Panc1 (cell line): ENCODE measurements at regions not wholly inside any gene's neighbourhood (a gene's known extent, or its start where the extent isn't known, plus 50 kb on each side); places are given as distances from the start of the nearest gene placed in this dataset.

ENCODE experiments used
- ATAC-seq: fragments of 200-7000 bp; cut with Tn5 transposase; 2 replicates; pipeline ENCODE4 v1.9.1; 2020; ENCODE audit warnings: mild to moderate bottlenecking, moderate library complexity
- BruUV-seq: library from RNA; stranded (reverse); fragments of 400-500 nt; replicated peaks from 2 replicates; lab custom pipeline; 2021; lab: Mats Ljungman, UMichigan
- CTCF ChIA-PET: fragments of 300-600 bp; sonication (Branson Sonifier 250); formaldehyde crosslinking; loops from one replicate; lab custom pipeline; 2022; ENCODE audit warnings: antibody characterized with exemption; lab: Charles Lee
- POLR2A ChIA-PET: fragments of 300-600 bp; sonication (Branson Sonifier 250); formaldehyde crosslinking; loops from one replicate; lab custom pipeline; 2022; ENCODE audit warnings: antibody characterized with exemption; lab: Charles Lee
- DNase-seq: peaks from one replicate; pipeline ENCODE4 v3.0.0-alpha.2; 2010; ENCODE audit warnings: low read depth, low spot score
- H3K27ac ChIP-seq: 2 replicates; pipeline ENCODE4 v1.5.1; 2011; ENCODE audit warnings: mild to moderate bottlenecking, low read length, inconsistent platforms
- H3K27me3 ChIP-seq: fragments of 200-500 bp; sonication (Bioruptor generic); 2 replicates; pipeline ENCODE4 v1.6.0; 2014; ENCODE audit warnings: low read length, inconsistent platforms; ENCODE audit not compliant: control insufficient read depth, insufficient read depth
- H3K36me3 ChIP-seq: fragments of 200-500 bp; sonication (Bioruptor generic); 2 replicates; pipeline ENCODE4 v1.5.1; 2014; ENCODE audit warnings: inconsistent platforms, mild to moderate bottlenecking, low read length, moderate library complexity; ENCODE audit not compliant: control insufficient read depth, insufficient read depth
- H3K4me1 ChIP-seq: 2 replicates; pipeline ENCODE4 v1.5.1; 2011; ENCODE audit warnings: inconsistent platforms, mild to moderate bottlenecking, low read length, moderate library complexity; ENCODE audit not compliant: control insufficient read depth, insufficient read depth
- H3K4me3 ChIP-seq, 2 experiments: 2 replicates each; pipeline ENCODE4 v1.5.1; 2011 to 2012; ENCODE audit warnings: low read depth in 2 of 2, low read length in 2 of 2, mild to moderate bottlenecking in 2 of 2, inconsistent platforms in 1 of 2, moderate library complexity in 1 of 2
- H3K9me3 ChIP-seq: fragments of 200-500 bp; sonication (Bioruptor generic); 2 replicates; pipeline ENCODE4 v1.5.1; 2014; ENCODE audit warnings: low read depth, mild to moderate bottlenecking, inconsistent platforms, low read length, moderate library complexity; ENCODE audit not compliant: control insufficient read depth, insufficient read depth
- POLR2AphosphoS5 ChIP-seq: IDR thresholded peaks from 2 replicates; pipeline ENCODE4 v1.6.1; 2012; ENCODE audit warnings: mild to moderate bottlenecking, low read depth, low read length, moderate library complexity
- SIN3A ChIP-seq: IDR thresholded peaks from 2 replicates; pipeline ENCODE4 v1.6.1; 2012; ENCODE audit warnings: low read depth, mild to moderate bottlenecking, low read length, moderate library complexity, borderline replicate concordance; ENCODE audit not compliant: insufficient read depth
- TCF7L2 ChIP-seq: IDR thresholded peaks from 2 replicates; pipeline ENCODE4 v1.6.1; 2011; ENCODE audit warnings: mild to moderate bottlenecking, low read depth, low read length, inconsistent platforms
- in situ Hi-C: cut with HindIII; loops from 2 replicates; pipeline ENCODE4 v1.10.0; 2016; ENCODE audit warnings: low sequenced_read_pairs, low pct_unique_long_range_greater_than_20kb
- intact Hi-C: fragments of 100-400 bp; cut with micrococcal nuclease; formaldehyde crosslinking; loops from one replicate; pipeline ENCODE4 v1.10.0; 2022; ENCODE audit not compliant: unreplicated experiment
- TF ChIP-seq, protein P1 (sequence below), 2 experiments: IDR thresholded peaks; 2 replicates each; pipeline ENCODE4 v1.6.1; 2011 to 2012; ENCODE audit warnings: low read depth in 2 of 2, control low read depth in 1 of 2, low read length in 1 of 2, mild to moderate bottlenecking in 1 of 2, moderate library complexity in 1 of 2; ENCODE audit not compliant: insufficient read depth in 1 of 2
- TF ChIP-seq, protein P2 (sequence below): fragments of 450-650 bp; IDR thresholded peaks from 2 replicates; pipeline ENCODE4 v1.5.1; 2017; ENCODE audit warnings: mild to moderate bottlenecking

DNA sequence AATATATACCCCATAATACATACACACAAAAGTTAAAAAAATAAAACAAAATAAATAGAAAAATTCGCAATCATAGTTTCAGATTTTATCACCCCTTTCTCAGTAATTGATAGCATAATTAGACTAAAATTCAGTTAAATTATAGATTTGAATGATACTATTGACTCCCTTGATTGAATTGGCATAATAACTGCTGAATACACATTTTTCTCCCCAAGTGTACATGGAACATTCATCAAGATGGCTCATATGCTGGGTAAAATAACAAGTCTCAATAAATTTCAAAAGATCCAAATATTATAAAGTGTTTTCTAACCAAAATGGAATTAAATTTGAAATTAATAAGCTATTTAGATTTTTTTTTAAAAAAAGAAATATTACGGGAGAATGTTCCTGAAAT lies 616.1 kb downstream of the MAFB start:
- POLR2A ChIA-PET = no interaction called here
- H3K27me3 ChIP-seq = no peaks in the 10 kb centered on the region
- no peaks in the 10 kb centered on the region for H3K36me3 ChIP-seq
- no TSS peak for BruUV-seq
- no peaks in the 10 kb centered on the region for H3K9me3 ChIP-seq
- H3K27ac ChIP-seq = no peak overlapping the region
- no peak for ATAC-seq
- no peaks in the 10 kb centered on the region for H3K4me1 ChIP-seq
- CTCF ChIA-PET = no interaction called here
- in situ Hi-C loops = no loop called here
- intact Hi-C loops = no loop called here
- H3K4me3 ChIP-seq = no peak overlapping the region
- TF ChIP-seq, protein P1, sequence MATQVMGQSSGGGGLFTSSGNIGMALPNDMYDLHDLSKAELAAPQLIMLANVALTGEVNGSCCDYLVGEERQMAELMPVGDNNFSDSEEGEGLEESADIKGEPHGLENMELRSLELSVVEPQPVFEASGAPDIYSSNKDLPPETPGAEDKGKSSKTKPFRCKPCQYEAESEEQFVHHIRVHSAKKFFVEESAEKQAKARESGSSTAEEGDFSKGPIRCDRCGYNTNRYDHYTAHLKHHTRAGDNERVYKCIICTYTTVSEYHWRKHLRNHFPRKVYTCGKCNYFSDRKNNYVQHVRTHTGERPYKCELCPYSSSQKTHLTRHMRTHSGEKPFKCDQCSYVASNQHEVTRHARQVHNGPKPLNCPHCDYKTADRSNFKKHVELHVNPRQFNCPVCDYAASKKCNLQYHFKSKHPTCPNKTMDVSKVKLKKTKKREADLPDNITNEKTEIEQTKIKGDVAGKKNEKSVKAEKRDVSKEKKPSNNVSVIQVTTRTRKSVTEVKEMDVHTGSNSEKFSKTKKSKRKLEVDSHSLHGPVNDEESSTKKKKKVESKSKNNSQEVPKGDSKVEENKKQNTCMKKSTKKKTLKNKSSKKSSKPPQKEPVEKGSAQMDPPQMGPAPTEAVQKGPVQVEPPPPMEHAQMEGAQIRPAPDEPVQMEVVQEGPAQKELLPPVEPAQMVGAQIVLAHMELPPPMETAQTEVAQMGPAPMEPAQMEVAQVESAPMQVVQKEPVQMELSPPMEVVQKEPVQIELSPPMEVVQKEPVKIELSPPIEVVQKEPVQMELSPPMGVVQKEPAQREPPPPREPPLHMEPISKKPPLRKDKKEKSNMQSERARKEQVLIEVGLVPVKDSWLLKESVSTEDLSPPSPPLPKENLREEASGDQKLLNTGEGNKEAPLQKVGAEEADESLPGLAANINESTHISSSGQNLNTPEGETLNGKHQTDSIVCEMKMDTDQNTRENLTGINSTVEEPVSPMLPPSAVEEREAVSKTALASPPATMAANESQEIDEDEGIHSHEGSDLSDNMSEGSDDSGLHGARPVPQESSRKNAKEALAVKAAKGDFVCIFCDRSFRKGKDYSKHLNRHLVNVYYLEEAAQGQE (IDR thresholded peaks at IDR 0.05; ENCODE audit: insufficient read depth in 1 of 2, low read depth in 2 of 2, low read length in 1 of 2) = no peak
- TF ChIP-seq TCF7L2 = no peak
- TF ChIP-seq, protein P2, sequence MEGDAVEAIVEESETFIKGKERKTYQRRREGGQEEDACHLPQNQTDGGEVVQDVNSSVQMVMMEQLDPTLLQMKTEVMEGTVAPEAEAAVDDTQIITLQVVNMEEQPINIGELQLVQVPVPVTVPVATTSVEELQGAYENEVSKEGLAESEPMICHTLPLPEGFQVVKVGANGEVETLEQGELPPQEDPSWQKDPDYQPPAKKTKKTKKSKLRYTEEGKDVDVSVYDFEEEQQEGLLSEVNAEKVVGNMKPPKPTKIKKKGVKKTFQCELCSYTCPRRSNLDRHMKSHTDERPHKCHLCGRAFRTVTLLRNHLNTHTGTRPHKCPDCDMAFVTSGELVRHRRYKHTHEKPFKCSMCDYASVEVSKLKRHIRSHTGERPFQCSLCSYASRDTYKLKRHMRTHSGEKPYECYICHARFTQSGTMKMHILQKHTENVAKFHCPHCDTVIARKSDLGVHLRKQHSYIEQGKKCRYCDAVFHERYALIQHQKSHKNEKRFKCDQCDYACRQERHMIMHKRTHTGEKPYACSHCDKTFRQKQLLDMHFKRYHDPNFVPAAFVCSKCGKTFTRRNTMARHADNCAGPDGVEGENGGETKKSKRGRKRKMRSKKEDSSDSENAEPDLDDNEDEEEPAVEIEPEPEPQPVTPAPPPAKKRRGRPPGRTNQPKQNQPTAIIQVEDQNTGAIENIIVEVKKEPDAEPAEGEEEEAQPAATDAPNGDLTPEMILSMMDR = no peak
- TF ChIP-seq POLR2AphosphoS5 = no peak
- no peak for TF ChIP-seq SIN3A
- DNase-seq = no peak

DNA sequence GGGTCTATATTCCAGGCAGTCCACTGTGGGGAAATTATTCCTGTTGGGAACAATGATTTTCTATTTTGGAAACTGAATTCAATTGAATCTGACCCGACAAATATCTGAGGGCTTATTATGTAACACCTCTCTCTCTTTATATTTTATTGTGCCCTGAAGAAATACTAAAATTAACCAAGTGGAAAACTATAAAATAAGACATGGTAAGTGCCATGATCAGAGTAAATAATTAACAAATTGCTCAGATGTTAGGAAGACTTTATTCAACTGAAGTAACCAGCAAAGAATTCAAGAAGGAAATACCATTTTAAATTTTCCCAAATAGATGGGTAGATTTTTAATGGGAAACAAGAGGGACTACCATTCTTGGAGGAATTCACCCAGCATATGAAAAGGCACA lies 632.9 kb downstream of the MAFB start:
- ChIA-PET CTCF (no interaction called here), POLR2A (no interaction called here)
- ATAC-seq (no peak), DNase-seq (no peak)
- Histone ChIP-seq H3K9me3 (0 out of 2 replicates have a peak, but pooled peaks cover 2% of the 10 kb centered on the region), H3K4me3 (no peak overlapping the region), H3K4me1 (no peaks in the 10 kb centered on the region), H3K27me3 (no peaks in the 10 kb centered on the region), H3K27ac (no peak overlapping the region), H3K36me3 (no peaks in the 10 kb centered on the region)
- no TSS peak for BruUV-seq
- TF ChIP-seq POLR2AphosphoS5 (no peak), TCF7L2 (no peak), SIN3A (no peak)
- TF ChIP-seq, protein P1 (IDR thresholded peaks at IDR 0.05; ENCODE audit: insufficient read depth in 1 of 2, low read depth in 2 of 2, low read length in 1 of 2) = no peak
- TF ChIP-seq, protein P2 = no peak
- intact Hi-C loops (no loop called here), in situ Hi-C loops (no loop called here)
